ENCODE measurements at regions not wholly inside any gene's neighbourhood (a gene's known extent, or its start where the extent isn't known, plus 50 kb on each side); places are given as distances from the start of the nearest gene placed in this dataset.

GRCh38 chr13:78022164-78022877, 103.7 kb upstream of the EDNRB start:
- TF ChIP-seq CTCF (conservative IDR thresholded peaks at IDR 0.05; ENCODE audit: low read depth, low read length) = no peak
- DNase-seq (ENCODE audit: low read depth) = peak; percentile 12
- H3K4me3 ChIP-seq (ENCODE audit: low read depth, low read length) = no peak overlapping the region

- no peak for DNase-seq (ENCODE audit: low read depth)
- no peak overlapping the region for H3K4me3 ChIP-seq (ENCODE audit: low read depth, low read length)
- TF ChIP-seq CTCF (conservative IDR thresholded peaks at IDR 0.05; ENCODE audit: low read depth, low read length) = no peak
These were observed 102.2 kb upstream of the EDNRB start for GRCh38 chr13:78020861-78021260.

GRCh38 chr13:78015782-78016181, 97.2 kb upstream of the EDNRB start:
- no peak for TF ChIP-seq CTCF (conservative IDR thresholded peaks at IDR 0.05; ENCODE audit: low read depth, low read length)
- no peak for DNase-seq (ENCODE audit: low read depth)
- H3K4me3 ChIP-seq (ENCODE audit: low read depth, low read length) = no peak overlapping the region

- no peak for DNase-seq (ENCODE audit: low read depth)
- no peak for TF ChIP-seq CTCF (conservative IDR thresholded peaks at IDR 0.05; ENCODE audit: low read depth, low read length)
These were observed 93.4 kb upstream of the EDNRB start for GRCh38 chr13:78012046-78012445.

GRCh38 chr13:78004821-78005220, 86.2 kb upstream of the EDNRB start:
- no peak for TF ChIP-seq CTCF (conservative IDR thresholded peaks at IDR 0.05; ENCODE audit: low read depth, low read length)
- no peak overlapping the region for H3K4me3 ChIP-seq (ENCODE audit: low read depth, low read length)
- no peak for DNase-seq (ENCODE audit: low read depth)

More at GRCh38 chr13:78012046-78012445, 93.4 kb upstream of the EDNRB start:
- no peak overlapping the region for H3K4me3 ChIP-seq (ENCODE audit: low read depth, low read length)

- no peak for TF ChIP-seq CTCF (conservative IDR thresholded peaks at IDR 0.05; ENCODE audit: low read depth, low read length)
- no peak overlapping the region for H3K4me3 ChIP-seq (ENCODE audit: low read depth, low read length)
- no peak for DNase-seq (ENCODE audit: low read depth)
These were observed 81.1 kb upstream of the EDNRB start for GRCh38 chr13:77999746-78000145.

- DNase-seq (ENCODE audit: low read depth) = no peak
- no peak for TF ChIP-seq CTCF (conservative IDR thresholded peaks at IDR 0.05; ENCODE audit: low read depth, low read length)
- H3K4me3 ChIP-seq (ENCODE audit: low read depth, low read length) = no peak overlapping the region
These were observed 75.5 kb upstream of the EDNRB start for GRCh38 chr13:77994166-77994565.
